Mucosa of rectum (tissue), 2 donors: ENCODE measurements at regions not wholly inside any gene's neighbourhood (a gene's known extent, or its start where the extent isn't known, plus 50 kb on each side); places are given as distances from the start of the nearest gene placed in this dataset.

ENCODE experiments used
- H3K27ac ChIP-seq, 2 donors: one replicate each; pipeline ENCODE4 v1.7.0; 2013; ENCODE audit warnings: inconsistent platforms in 2 of 2, low read depth in 2 of 2, low read length in 2 of 2
- H3K27me3 ChIP-seq, 2 donors: one replicate each; pipeline ENCODE4 v1.7.0; 2013; ENCODE audit warnings: low read length in 2 of 2; ENCODE audit not compliant: control insufficient read depth in 2 of 2, insufficient read depth in 2 of 2
- H3K36me3 ChIP-seq, 2 donors: one replicate each; pipeline ENCODE4 v1.7.0; 2013; ENCODE audit warnings: low read length in 2 of 2; ENCODE audit not compliant: control insufficient read depth in 2 of 2, insufficient read depth in 2 of 2
- H3K4me1 ChIP-seq, 2 donors: one replicate each; pipeline ENCODE4 v1.7.0; 2013; ENCODE audit warnings: low read length in 2 of 2, mild to moderate bottlenecking in 1 of 2; ENCODE audit not compliant: control insufficient read depth in 2 of 2, insufficient read depth in 2 of 2
- H3K4me3 ChIP-seq, 2 donors: one replicate each; pipeline ENCODE4 v1.7.0; 2013; ENCODE audit warnings: low read length in 2 of 2
- H3K9ac ChIP-seq, 2 donors: one replicate each; pipeline ENCODE4 v1.7.0; 2013; ENCODE audit warnings: low read length in 2 of 2, low read depth in 1 of 2, mild to moderate bottlenecking in 1 of 2
- H3K9me3 ChIP-seq, 2 donors: one replicate each; pipeline ENCODE4 v1.7.0; 2013; ENCODE audit warnings: low read length in 2 of 2; ENCODE audit not compliant: control insufficient read depth in 2 of 2
- donor health status: healthy.
- donor health status: Normal muscosa, but diverticular disease.

DNA sequence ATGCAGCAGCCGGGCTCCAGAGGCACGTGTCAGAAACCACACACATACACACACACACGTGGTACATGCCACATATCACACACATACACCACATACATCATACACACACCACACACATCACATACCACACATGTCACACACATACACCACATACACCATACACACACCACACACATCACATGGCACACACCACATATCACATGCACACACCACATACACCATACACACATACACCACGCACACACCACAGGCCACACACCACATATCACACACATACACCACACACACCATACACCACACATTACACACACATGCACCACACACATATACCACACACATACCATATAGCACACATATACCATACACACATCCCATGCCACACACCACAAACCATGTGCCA is 97.5 kb upstream of the PRR5 start:
- Histone ChIP-seq H3K9me3 (no peaks in the 10 kb centered on the region), H3K27me3 (peaks cover 0 to 3% of the 10 kb centered on the region in 2 donors), H3K27ac (no peak overlapping the region), H3K9ac (no peak overlapping the region), H3K4me3 (no peak overlapping the region), H3K4me1 (no peaks in the 10 kb centered on the region), H3K36me3 (no peaks in the 10 kb centered on the region)

GRCh38 chr22:44603767-44604166 is 98.2 kb upstream of the PRR5 start:
- no peak overlapping the region for H3K27ac ChIP-seq
- H3K36me3 ChIP-seq, result no peaks in the 10 kb centered on the region
- no peaks in the 10 kb centered on the region for H3K4me1 ChIP-seq
- no peak overlapping the region for H3K4me3 ChIP-seq
- no peak overlapping the region for H3K9ac ChIP-seq
- H3K9me3 ChIP-seq, result no peaks in the 10 kb centered on the region
- peaks cover 0 to 3% of the 10 kb centered on the region in 2 donors for H3K27me3 ChIP-seq

GRCh38 chr22:44601725-44602124 is 100.3 kb upstream of the PRR5 start:
- Histone ChIP-seq H3K27me3 (peaks cover 2 to 7% of the 10 kb centered on the region in 2 donors), H3K9ac (no peak overlapping the region), H3K36me3 (no peaks in the 10 kb centered on the region), H3K9me3 (no peaks in the 10 kb centered on the region), H3K4me3 (no peak overlapping the region), H3K4me1 (no peaks in the 10 kb centered on the region), H3K27ac (no peak overlapping the region)

- Histone ChIP-seq H3K9ac (no peak overlapping the region), H3K27ac (no peak overlapping the region), H3K4me3 (no peak overlapping the region), H3K36me3 (no peaks in the 10 kb centered on the region), H3K4me1 (no peaks in the 10 kb centered on the region), H3K27me3 (peaks cover 2 to 7% of the 10 kb centered on the region in 2 donors), H3K9me3 (no peaks in the 10 kb centered on the region)
Observed at GRCh38 chr22:44601189-44601588, 100.8 kb upstream of the PRR5 start.

- Histone ChIP-seq H3K4me1 (no peaks in the 10 kb centered on the region), H3K36me3 (no peaks in the 10 kb centered on the region), H3K27me3 (peaks cover 2 to 11% of the 10 kb centered on the region in 2 donors), H3K27ac (no peak overlapping the region), H3K9me3 (no peaks in the 10 kb centered on the region), H3K4me3 (no peak overlapping the region), H3K9ac (no peak overlapping the region)
Observed at GRCh38 chr22:44600207-44600785, 101.7 kb upstream of the PRR5 start.

GRCh38 chr22:44599500-44600140 is 101.6 kb upstream of the RTL6 start:
- no peak overlapping the region for H3K9ac ChIP-seq
- H3K9me3 ChIP-seq, result no peaks in the 10 kb centered on the region
- H3K27ac ChIP-seq, result no peak overlapping the region
- H3K4me3 ChIP-seq, result no peak overlapping the region
- peaks cover 2 to 17% of the 10 kb centered on the region in 2 donors for H3K27me3 ChIP-seq
- no peaks in the 10 kb centered on the region for H3K36me3 ChIP-seq
- H3K4me1 ChIP-seq, result no peaks in the 10 kb centered on the region

DNA sequence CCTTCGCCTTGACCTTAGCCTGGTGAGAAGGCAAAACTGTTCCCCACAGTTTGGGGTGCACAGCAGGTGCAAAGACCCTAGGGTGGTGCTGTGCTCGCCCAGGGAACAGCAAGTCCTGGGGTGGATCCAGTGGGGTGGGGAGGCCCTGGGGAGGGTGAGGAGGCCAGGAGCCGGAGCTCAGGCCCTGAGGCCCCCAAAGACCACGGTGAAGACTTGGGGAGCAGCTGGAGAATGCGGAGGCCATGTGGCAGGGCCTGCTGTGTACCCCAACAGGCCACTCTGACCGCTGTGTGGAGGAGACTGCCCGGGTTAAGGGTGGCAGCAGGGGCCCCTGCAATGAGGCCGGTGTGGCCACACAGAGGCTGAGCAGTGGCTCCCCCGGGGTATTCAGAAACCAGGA is 101.1 kb upstream of the RTL6 start:
- Histone ChIP-seq H3K9ac (no peak overlapping the region), H3K36me3 (no peaks in the 10 kb centered on the region), H3K4me1 (no peaks in the 10 kb centered on the region), H3K9me3 (no peaks in the 10 kb centered on the region), H3K27ac (no peak overlapping the region), H3K4me3 (no peak overlapping the region), H3K27me3 (peaks cover 2 to 17% of the 10 kb centered on the region in 2 donors)

DNA sequence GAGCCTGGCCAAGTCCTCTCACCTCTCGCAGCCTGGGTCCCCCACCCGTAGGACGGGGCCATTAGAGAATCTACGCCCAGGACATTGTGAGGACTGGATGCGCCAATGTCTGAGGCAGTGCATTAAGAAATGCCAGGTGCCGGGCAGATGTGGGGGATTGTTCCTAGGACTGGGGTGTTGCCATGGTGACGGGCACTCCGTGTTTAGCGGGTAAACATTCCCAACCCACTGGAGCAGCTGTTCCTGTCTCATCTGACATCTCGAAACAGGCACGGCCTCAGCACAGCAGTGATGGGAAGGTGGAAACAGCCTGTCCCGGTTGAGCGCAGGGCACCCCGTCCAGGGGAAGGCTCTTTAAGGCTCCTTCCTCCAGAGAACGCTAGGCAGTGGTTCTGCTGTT is 99.6 kb upstream of the RTL6 start:
- H3K27me3 ChIP-seq, result peaks cover 2 to 17% of the 10 kb centered on the region in 2 donors
- H3K4me1 ChIP-seq, result no peaks in the 10 kb centered on the region
- no peak overlapping the region for H3K27ac ChIP-seq
- H3K4me3 ChIP-seq, result no peak overlapping the region
- no peaks in the 10 kb centered on the region for H3K9me3 ChIP-seq
- H3K9ac ChIP-seq, result no peak overlapping the region
- no peaks in the 10 kb centered on the region for H3K36me3 ChIP-seq

GRCh38 chr22:44596396-44597125 is 98.5 kb upstream of the RTL6 start:
- H3K4me1 ChIP-seq, result no peaks in the 10 kb centered on the region
- H3K27ac ChIP-seq, result no peak overlapping the region
- no peak overlapping the region for H3K4me3 ChIP-seq
- no peaks in the 10 kb centered on the region for H3K36me3 ChIP-seq
- peaks cover 2 to 17% of the 10 kb centered on the region in 2 donors for H3K27me3 ChIP-seq
- no peak overlapping the region for H3K9ac ChIP-seq
- H3K9me3 ChIP-seq, result no peaks in the 10 kb centered on the region

DNA sequence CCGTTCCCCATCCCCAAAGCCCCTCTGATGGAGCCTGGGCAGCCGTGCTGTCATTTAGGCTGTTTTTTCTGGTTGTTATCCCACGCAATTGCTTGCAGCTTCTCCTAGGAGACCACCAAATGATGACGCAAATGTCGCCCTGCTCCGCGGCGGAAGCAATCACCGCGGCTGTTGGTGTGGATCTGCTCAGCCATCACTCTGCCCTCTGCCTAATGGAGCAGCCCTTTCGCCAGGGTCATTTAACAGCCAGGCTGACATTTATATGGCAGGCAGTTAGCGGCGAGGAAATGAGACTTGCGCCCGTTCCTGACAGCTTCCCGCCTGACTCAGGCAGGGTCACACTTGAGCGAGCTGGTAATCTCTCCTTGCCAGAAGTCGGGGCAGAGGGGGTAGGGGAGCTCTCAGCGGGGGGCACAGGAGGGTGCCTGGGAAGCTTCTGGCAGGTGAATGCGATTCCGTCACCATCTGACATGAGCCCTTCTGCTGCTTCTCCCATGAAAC is 97.9 kb upstream of the RTL6 start:
- Histone ChIP-seq H3K9ac (no peak overlapping the region), H3K4me1 (no peaks in the 10 kb centered on the region), H3K36me3 (no peaks in the 10 kb centered on the region), H3K4me3 (no peak overlapping the region), H3K27me3 (peaks cover 2 to 17% of the 10 kb centered on the region in 2 donors), H3K27ac (no peak overlapping the region), H3K9me3 (no peaks in the 10 kb centered on the region)
